HT1080 (cell line): ENCODE measurements at regions not wholly inside any gene's neighbourhood (a gene's known extent, or its start where the extent isn't known, plus 50 kb on each side); places are given as distances from the start of the nearest gene placed in this dataset.

Experiments
- DNase-seq: peaks from one replicate; pipeline ENCODE4 v3.0.0-alpha.2; 2015; ENCODE audit warnings: low read depth

DNA sequence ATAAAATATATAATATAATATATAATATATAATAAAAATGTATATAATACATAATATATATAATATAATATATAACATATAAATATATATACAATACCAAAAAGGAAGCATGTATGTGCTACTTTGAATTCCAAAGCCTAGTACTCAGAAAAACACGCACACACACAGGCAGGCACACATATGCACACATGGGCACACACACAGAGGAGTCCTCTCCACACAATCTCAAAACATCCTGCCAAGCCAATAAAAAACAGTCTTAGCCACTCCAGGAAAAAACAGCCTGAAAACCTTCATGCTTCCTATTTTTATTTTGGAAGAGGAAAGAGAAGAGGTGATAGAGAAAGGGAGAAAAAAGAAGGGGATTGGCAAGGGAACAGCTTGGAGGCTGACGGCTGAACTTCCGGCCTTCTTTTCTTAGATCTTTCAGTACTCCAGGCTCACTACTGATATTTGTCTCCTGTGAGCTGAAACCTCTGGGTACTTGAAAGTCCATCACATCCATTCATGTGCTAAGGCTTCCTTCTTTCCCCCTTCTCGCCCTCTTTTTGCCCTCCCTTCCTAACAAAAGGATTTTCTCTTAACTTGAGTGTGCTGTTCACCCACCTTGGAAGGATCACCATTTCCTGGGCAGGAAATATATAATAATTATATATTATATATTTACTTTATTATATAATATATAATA, 394.2 kb downstream of the NUAK1 start:
- no peak for DNase-seq

DNA sequence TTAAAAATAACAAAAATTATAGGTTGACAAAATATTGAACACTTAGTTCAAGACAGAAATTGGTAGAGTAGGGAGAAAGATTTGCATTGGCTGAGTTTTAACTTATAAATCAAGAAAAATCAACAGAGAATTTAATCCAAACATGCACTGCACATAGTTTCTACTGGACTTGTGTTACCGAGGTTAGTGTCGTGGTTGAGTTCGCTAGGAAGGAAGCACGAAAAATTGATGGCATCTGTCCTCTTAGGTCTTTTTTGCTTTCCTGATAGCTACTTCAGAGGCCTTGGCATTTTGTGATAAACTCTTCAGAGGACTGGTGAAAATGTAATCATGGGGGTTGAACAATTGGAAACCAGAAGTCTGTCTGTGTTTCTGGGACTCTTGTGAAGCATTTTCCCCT, 392.9 kb downstream of the NUAK1 start:
- DNase-seq = no peak

DNA sequence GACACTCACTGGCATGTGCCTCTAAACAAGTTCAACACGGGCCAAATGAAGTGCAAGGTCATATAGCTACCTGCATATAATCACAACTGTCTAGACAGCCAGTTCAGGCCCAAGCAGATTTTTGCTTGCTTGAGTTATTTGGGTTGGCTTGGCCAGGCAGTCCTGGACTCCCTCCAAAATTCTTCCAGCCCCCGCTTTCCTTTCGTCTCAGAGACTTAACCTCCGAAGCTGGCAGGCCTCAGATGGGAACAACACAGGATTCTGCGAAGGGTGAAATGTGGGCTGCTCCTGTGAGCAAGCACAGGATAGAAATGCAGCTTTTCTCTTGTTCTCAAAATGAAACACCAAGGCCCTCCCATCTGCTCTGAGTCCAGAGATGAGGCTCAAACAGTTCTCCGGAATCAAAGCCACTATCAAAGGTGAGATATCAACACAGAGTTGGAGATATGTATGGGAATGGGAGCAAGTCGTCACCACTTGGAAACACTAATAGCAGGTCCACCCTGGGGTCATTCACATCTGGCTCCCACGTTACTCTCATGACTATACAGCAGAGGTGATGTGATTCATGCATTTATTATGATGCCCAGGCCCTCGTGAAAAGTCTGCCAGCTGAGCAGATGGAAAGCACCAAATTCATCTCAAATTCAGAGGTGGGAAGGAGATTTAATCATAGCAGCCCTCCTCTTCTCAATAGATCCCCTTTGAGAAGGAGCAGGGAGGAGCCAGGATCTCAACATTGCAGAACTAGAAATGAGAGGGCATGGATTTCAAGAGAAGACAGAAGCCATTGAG, 389.8 kb downstream of the NUAK1 start:
- DNase-seq = no peak

DNA sequence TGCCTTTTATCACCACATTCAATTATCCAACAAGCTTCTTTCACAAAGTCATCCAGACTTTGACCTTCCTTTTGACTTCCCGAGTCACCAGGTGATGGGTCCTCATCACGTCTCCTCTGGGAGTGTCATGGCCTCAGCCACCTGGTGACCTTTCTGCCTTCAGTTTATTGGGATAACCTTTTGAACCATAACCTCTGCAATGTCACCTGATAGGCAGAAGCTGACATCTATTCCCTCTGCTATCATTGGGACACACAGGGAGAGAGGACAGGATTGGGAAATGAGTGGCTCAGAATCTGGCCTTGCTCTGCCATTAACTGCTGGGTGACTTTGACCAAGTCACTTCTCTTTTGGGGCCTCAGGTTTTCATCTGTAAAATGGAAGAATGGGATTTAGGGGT, 388.7 kb downstream of the NUAK1 start:
- DNase-seq = no peak

DNA sequence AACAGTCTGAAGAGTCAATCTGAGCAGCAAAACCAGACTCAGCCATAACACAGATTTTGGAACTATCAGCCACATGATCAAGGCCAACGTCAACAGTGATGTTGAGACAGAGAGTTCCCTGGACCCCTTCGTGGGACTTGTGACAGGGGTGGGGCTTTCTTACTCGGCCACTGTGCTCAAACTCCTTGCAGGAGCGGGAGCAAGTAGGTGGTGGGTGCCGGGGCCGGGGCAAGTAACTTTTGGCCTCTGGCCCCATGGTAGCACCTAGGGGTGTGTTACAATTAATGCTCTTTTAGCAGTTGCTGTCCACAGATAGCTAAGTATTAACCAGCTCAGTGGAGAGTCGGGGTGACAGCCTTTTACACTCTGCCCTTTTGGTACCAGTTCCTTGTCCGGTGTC, 384.4 kb downstream of the NUAK1 start:
- no peak for DNase-seq

DNA sequence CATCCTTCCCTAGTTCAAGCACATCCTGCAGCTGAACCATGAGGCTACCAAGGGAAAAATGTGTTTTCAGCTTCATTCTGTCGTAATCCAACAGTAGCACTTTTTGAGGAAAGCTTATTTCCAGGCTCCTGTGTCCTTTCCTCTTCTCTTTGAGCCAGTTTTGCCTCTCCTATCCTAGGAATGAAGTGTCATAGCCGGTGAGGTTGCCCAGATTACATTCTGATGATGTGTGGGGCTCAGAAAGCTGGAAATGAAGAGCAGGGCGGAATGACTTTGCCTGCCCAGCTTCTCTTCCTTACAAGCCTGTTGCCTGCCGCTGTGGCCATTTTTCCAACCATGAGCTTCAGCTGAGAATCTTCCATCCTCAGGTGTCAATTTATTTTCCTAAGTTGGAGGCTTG, 381.8 kb downstream of the NUAK1 start:
- DNase-seq = no peak

DNA sequence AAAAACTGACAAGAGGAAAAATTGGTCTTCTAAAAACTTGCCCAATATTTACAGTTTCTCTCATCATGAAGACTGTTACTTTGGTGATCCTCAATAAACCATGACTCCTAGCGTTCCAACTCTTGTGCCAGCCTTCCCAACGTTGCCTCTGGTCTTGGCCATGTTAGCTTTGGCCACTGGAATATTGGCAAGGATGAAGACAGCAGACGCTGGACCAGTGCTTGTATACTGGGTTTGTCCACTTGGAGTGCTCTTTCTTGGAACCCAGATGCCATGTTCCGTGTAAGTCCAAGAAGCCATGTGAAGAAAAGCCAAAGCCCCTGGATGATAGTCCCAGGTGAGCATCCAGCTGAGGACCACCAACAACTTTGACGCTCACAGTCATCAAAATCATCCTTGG, 379.6 kb downstream of the NUAK1 start:
- no peak for DNase-seq

DNA sequence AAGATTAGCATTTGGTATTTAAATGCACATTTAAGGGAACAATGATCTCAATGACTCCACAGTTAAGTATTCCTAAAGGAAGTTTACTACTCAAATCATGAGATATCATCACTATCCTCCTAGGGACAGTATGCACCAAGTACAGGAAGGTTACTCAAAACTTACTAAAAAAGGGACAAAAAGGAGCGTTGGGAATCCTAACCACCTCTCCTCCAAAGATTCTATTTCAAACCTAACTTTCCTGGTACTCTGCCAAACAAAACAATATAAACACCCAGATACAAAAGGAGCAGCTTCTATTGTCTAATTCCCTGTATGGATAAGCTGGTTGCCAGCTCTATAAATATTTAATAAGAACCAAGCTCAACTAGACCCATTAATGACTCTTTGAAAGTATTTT, 377.7 kb downstream of the NUAK1 start:
- no peak for DNase-seq

DNA sequence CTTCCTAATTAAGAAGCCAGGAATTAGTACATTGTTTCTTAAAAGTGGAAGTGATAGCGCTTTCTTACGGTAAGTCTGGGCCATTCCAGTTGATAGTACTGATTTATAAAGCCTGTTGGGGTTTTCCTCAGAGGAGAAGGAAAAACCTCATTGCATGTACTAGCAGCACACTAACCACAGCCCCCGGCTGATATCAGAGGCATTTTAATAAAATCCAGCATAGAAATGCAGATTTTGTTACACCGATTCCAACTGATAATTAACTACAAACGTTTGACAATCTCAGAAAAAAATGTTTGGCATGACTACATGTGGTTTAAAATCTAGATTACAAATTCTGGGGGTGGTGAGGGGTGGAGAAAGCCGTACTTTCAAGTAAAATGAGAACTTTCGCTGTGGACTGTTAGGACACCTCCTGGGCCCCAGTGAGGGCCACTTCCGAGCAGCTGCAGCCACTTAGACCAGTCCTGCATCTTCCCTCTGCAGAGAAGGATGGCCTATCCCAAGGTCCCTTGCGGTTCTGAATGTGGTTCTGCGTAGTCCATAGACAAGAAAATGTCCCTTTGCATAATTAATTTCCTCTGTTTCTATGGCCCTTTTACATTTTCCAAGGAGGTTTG, 374.4 kb downstream of the NUAK1 start:
- no peak for DNase-seq

DNA sequence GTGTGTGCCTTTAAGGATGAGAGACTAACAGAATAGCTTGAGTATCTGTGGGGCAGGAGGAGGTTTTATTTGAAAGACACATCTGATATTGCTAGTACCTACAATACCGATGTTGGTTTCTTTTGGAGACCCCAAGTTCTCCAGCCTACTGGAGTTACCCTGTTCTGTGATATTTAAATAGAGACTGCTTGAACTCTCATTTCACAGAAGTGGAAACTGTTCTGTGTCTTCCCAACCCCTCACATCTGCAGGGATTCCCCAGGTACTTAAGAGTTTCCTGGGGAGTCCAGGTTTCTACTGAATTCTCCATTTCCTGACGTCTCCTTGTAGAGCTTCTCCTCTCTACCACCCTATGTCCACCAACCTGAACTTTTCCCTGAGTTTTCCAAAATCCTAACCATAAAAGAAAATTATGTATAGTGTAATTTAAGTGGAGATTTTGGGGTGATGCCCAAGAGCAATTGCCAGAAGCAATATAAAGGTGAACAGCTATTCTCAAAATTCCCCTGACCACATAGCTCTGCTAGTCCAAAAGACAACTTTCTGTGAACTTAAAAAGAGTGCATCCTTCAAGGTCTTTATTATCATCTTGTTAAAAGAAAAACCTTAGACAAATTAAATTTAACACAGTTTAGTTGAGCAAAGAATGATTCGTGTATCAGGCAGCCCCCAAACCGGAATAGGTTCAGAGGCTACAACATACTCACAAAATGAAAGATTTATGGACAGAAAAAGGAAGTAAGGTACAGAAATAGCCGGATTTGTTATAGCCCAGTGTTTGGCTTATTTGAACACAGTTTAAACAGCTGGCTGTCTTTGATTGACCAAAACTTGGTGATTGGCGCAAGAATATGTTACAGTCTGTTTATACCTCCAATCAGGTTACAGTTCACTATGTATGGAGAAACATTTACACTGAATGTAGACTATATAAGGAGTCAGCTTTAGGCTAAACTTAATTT, 373.4 kb downstream of the NUAK1 start:
- DNase-seq = no peak

DNA sequence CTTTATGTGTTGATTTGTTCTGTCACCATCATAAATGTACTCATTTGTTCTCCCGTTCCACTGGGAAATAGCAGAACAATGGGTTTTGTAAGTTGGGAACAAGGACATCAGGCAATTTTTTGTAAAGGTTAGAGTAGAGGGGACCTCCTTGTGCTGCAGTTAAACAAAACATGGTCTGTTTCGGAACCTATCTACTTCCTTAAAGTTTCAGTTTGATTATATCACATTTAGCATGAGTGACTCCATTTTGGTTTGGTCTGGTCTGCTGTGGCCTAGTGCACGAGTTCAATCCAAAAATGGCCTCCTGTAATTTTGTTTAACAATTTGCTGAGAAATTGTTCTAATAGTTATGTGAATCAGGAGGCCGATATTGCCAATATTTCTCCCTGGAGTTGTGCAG, 372.7 kb downstream of the NUAK1 start:
- no peak for DNase-seq

DNA sequence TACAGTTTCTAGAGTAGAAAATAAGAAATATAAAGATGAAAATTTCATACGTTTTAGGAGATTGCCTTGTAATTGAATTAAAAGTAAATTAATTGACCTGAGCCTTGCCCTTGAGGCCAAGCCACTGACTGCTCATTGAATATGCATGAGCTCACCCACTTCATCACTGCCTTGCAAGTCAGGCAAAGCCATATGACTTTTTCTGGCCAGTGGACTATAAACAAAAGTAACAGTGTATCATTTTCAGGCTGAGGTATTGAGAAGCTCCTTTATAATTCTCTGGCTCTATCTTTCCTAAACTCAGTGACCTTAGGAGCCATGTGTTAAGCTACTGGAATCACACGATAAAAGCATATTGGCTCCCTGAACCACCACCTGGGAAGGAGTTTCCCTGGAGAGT, 369.3 kb downstream of the NUAK1 start:
- no peak for DNase-seq

DNA sequence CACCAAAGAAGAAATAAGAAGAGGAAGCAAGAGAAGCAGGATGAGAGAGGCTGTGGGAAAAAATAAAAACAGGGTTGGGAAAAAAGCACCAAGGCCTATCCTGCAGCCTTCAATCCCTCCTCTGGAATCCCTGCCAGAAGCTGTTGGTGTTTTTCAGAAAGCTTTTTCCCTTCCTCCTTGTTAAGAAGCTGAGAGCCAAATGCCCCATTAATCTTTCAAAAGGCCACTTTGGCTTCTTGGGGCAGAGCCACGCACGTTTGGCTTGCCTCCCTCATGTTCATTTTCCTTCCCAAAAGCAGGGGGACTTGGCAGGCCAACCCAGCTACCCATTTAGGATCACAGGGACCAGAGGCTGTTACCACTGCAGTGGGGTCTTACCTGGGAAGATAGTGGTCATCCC, 365.3 kb downstream of the NUAK1 start:
- DNase-seq = no peak

DNA sequence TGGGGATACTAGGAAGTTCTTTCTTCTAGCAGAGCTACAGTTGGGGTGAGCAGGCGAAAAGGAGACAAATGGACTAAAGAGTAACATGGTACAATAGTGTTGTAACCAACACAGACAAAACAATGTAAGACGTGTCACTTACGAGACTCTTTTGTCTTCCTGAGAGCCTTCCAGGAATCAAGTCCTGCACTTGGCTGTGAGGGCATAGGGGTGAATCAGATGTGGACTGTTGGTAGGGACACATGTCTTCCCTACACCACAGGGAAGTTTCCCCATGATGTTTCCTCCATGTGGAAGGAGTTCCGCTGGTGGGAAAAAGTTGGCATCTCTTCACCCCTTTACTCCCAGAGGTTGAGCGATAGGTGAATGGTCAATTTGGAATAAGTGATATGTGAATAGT, 364.7 kb downstream of the NUAK1 start:
- DNase-seq = no peak

DNA sequence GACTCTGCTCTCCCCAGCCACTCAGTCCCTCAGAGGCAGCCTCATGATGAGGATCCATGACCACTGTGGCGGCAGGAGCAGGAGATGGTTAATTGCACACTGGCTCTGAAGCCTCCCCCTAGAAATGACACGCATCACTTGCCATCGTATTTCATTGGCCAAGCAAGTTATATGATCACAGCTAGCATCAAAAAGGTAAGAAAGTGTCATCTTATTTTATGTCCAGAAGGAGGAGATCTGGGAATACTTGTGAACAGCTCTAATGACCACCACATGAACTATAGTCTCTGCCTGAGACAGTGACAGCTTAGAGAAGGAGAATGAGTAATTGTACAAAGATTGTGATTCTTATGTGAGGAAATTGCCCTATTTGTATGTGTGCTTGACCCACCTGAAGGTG, 363.4 kb downstream of the NUAK1 start:
- DNase-seq = peak; percentile 27

DNA sequence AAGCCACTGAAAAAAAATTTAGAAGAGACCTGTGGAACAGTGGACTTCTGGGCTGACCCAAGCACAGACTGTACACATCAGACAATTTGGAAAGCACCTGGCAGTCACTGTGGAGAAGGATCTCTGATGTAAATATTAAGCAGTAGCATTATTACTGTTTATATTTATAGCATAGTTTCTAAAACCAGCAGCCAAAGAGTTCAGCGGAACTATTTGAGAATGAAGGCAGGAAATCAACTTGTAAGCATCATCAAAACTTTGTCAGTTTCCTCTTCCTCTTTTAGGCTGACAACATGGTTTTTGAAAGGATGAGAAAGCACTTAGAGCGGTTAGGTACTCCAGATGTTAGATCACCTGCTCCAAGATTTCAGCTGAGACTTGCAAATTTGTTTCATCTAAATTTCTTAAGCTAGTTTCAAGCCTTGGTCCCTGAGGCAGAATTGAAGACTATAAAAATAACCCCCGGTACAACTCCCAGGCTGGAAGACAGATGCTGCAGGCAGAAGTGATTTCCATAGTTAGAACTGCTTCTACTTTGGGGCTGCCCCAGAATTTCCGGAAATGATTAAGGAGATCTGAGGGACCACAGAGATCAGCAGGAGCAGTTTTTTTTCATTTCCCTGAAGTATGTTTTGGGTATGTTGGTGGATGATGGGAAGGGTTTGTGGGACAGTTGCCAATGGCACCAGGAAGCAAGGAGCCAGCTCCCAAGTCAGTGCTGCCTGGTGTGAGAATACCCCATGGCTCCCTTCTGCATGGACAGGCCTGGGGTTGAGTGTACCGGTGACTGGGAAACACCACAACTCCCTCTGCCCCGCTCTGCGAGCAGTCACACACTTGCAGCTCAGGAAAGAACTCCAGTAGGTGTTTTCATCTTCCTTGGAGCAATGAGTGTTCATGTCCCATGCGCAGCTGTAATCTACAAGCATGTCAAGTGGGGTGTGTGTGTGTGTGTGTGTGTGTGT, 354.5 kb downstream of the NUAK1 start:
- DNase-seq = peak; percentile 20

DNA sequence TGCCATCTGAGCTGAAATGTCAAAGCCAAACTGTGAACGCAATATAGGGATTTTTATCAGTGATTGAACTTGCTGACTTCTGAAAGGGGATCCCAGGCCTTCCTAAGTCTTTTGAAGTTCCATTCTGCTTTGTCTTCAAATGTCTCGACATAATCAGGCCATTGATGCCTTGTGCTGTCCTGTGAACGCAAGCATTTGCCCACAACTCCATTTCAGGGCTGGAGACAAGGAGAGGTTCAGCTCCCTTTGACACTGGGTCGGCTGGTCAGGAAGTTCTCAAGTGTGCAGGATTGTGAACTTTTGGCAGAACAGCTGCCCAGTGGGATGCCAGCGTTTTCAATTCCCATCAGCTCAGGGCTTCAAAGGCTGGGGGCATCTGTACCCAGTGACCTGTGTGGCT, 345.3 kb downstream of the NUAK1 start:
- DNase-seq = no peak

DNA sequence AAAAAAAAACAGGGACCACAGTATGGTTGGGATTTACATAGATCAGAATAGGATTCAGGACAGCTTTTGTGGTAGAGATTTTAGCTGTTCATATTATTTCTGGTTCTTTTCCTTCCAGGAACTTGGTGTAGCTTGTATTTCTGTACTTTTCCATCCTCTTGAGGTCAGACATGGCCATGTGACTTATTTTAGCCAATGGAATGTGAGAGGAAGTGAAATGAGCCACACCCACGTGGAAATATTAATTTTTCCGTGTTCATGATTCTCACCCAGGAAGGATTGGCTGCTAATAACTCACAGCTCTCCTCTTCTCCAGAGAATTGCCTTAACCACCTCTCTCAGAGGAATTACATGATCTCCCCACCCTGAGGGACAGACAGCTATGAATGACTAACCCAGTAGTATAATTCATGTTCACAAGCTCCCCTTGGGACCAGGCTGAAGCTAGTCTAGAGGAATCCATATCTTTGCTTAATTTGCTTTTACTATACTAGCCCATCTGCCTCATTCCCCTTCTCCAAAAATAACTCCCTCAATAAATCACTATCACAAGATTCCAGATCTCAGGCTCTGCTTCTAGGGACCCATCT, 340.4 kb downstream of the NUAK1 start:
- DNase-seq = no peak

DNA sequence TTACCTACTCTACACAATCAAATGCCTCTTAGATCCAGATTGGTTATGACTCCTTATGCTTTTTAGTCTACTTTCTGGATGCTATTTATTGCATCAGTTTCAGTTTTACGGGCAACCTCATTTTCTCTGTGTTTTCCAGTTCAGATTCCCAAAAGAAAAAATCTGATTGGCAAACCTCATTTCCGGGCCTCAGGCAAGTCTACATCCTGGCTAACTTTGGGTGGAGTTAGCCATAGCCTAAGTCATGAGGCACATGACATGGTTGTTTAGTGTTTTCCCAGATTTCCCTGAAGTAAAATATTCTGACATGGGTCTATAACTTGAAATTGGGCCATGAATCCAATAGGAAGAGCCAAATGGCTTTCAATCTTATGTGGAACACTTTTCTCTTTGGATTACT, 339.7 kb downstream of the NUAK1 start:
- no peak for DNase-seq

DNA sequence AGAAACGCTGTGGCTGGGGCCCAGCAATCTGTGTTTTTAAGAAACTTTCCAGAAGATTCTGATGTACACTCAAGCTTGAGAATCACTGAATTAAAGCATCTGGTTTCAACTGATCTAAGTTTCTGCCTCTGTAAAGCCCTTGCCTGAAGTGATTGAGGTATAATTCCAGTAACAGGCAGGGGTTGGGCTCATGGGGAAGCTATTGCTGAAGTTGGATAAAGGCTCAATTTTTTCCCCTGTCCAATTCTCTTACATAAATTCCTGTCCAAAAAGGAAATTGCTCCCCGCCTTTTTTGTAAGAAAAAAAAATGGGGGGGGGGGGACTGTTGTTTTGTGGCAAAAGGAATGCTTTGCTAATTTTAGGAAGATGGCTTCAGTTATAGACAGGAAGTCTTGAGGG, 337.4 kb downstream of the NUAK1 start:
- DNase-seq = no peak
